NCI-H1436 treated with DMSO at 0.1 percent for 48 hours (cell line): ENCODE measurements at regions not wholly inside any gene's neighbourhood (a gene's known extent, or its start where the extent isn't known, plus 50 kb on each side); places are given as distances from the start of the nearest gene placed in this dataset.
"Not testable (repeated sequence)": the region's sequence is repeated elsewhere in the genome, so short reads cannot be mapped to it uniquely, and the experiment has no call there.

Source experiments
- DNase-seq: peaks from one replicate; lab custom pipeline; 2025; lab: John Stamatoyannopoulos, UW

DNA sequence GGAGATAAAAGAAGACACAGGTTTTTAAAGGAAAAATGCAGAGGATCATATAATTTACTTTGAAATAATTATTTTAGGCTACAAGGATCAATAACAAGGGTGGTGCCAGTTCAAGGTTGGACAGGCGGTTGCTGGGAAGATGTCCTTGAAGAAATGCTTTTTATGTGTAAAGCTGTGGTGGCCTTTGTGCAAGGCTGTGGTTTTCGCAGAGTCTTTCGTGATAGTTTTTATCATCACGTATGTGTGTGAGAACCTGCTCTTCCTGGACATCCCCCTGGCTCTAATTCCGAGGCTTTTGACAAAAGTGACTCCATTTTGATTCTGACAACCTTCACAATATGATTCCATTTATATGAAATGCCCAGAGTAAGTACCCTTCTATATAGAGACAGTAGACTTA lies 85.8 kb upstream of the COG2 start:
- DNase-seq: no peak

- no peak for DNase-seq
Measured at GRCh38 chr1:230555814-230556213, 86.5 kb upstream of the COG2 start.

DNA sequence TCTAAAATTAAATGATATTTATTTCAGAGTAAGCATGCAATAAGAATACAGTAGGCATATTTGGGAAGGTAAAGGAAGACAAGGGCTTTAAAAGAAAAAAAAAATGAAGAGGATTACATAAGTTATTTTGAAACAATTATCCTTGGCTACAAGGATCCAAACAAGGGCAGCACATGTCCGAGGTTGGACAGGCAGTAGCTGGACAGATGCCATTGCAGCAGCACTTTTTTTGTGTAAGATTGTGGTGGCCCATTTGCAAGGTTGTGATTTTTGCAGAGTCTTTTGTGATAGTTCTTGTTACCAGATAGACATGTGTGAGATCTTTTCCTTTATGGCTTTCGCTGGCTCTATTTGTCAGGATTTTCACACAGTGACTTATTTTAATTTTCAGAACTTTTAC lies 89.4 kb upstream of the COG2 start:
- DNase-seq: no peak

DNA sequence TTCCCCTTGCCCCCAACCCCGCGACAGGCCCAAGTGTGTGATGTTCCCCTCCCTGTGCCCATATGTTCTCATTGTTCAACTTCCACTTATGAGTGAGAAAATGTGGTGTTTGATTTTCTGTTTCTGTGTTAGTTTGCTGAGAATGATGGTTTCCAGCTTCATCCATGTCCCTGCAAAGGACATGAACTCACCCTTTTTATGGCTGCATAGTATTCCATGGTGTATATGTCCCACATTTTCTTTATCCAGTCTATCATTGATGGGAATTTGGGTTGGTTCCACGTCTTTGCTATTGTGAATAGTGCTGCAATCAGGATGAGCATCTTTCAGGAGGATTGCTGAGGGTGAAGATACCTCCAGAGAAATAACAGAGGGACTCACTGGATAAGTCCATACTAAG lies 91.3 kb upstream of the COG2 start:
- not testable (repeated sequence) for DNase-seq

DNA sequence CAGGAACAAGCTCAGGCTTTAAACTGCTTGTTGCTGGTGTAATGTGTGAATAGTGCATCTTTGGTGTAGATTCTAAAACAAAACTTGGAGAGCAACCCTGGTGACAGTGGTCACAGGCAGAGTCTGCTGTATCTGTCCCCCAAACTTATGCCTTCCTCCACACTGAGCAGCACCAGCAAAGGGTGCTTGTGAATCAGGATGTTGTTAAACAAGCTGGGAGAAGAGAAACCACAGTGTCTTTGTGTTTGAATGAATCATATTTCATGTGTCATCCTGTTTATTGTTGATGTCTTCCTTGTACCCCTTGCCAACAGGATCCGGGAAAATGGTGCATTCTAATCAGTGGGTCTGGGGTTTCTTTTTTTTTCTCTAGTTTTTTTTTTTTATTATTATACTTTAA lies 91.9 kb upstream of the COG2 start:
- no peak for DNase-seq

DNA sequence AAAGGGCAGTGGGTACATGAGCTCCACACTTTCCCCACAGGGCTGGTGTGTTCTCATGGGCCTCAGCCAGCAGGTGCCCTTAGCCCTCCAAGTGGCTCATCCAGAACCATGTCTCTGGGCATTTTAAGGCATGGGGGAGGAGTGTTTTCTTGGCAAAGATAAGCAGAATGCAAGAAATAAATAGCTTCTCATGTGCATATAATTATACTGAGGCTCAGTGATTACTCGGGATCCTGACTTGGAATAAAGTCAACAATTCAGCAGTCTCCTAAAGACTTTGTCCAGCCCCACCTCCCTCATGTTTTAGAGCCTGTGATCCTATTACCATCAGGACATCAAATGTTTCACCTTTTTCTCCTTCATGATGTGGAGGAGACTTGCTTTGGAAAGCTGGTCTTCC lies 92.7 kb upstream of the COG2 start:
- no peak for DNase-seq

GRCh38 chr1:230548997-230549396 lies 93.3 kb upstream of the COG2 start:
- DNase-seq: no peak

- no peak for DNase-seq
Measured at GRCh38 chr1:230548357-230548756, 93.9 kb upstream of the COG2 start.

DNA sequence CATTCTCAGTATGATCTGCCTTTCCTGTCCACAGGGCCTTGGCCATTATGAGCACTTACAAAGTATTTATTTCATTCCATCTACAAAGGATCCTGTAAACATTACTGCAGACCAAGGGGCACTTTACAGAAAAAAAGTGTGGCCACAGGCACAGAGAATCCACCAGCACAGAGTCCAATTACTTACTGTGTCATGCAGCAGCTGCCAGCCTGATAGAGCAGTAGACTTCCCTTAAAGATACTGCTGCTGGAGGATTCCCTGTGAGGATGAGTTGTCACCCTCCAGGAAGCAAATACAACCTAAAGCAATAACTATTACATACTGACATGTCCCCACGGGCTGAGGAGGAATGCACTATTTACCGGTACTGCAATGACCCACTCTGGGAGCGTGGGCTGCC lies 97.1 kb upstream of the COG2 start:
- DNase-seq: no peak

DNA sequence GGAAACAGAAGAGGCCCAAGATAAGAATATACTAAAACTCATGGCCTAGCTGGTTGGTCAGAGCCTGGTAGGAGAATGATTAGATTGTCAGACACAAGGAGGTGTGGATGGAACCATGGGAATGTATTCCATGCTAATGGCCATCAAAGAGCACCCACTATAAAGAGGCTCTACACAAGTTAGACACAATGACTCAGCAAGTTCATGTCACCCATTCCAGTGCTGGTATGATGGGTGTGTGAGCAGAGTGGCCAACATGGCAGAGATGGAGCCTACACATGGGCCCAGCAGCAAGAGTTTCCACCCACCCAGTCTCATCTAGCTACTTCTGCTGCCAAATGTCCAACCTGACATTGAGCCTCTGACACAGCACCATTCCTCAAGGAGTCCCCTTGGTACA lies 97.5 kb upstream of the COG2 start:
- no peak for DNase-seq

GRCh38 chr1:230543085-230543484 lies 99.2 kb upstream of the COG2 start:
- DNase-seq: no peak

GRCh38 chr1:230542681-230543080 lies 99.6 kb upstream of the COG2 start:
- DNase-seq: no peak

DNA sequence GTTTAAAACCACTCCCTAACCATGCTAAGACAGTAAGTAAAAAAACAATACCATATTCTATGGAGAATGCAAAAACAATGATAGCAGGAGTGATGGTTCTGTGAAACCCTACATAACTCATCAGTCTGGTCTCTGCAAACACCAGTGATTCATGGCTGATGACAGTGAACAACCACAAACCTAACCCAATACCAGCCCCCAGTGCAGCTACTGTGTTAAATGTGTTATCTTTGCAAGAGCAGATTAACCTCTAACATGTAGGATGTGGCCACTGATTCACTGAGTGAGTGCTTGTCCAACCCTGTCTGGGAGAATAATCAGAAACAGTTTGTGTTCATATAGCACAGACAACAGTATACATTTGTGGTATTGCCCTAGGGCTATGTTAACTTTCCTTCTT lies 100.2 kb upstream of the COG2 start:
- no peak for DNase-seq

DNA sequence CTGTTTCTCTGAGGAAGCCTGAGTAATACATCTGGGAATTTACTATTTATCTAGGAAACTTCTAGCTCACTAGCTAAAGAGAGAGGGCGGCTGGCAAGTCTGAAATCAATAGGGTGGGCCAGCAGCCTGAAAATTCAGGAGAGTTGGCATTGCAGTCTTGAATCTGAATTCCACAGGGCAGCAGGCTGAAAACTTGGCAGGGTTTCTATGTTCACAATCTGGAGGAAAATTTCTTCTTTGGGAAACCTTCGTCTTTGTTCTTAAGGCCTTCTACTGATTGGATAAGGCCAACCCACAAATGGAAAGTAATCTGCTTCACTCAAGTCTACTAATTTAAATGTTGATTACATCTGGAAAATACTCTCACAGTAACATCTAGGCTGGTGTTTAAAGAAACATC lies 101.0 kb upstream of the COG2 start:
- DNase-seq: no peak

DNA sequence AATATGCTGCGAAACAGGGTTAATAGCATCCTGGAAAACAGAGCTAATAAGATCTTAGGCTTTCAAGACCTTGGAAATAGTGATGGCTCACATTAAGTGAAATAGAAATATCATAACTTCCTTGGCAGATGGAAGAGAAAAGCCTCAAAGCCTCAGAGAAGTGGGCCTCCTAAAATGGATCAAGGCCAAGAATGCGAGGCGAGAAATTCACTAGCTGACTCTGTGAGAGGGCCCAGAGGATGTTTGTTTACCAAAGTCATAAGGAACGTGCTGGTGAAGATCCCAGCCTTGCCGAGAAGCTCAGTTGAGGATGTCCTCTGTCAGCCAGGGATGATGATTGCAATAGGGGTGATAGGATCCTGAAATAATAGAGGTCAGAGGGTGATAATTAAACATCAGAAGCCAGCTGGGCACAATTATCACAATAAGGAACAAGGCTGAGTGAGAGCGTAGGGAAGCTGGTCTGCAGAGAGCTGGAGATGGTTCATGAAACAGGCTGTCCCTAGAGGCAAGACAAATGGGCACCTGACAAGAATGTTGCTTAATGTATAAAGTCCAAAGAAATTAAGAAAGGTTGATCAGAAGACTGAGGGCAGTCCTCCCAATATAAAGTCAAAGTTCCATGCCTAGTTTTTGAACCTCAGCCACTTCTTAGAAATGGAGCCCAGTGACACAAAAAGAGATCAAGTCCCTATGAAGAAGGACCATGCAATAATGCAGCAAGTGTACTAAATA lies 101.7 kb upstream of the COG2 start:
- DNase-seq: no peak

- no peak for DNase-seq
Measured at GRCh38 chr1:230537456-230537855, 104.8 kb upstream of the COG2 start.

DNA sequence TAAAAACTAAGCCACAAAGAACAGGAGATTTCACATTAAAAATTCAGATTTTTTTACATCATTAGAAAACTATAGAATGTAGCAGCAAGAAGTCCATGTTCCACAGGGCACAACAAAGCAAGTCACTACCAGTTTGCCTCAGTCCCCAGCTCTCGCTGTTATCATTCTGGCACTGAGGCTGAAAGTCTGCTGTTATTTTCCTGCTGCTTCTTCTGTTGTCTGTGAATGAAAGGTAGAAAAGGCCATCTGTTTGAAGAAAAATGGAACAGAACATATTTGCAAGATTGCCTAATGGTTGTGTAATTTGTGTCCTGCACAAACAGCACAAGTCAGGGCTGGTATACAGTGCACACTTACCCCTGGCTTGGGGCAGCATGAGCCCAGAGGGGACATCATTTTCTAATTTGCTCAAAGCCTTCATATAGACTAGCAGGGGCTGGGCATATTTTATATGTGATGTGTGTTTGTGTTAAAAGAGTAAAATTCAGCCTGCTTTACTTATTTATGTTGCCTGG lies 105.6 kb upstream of the COG2 start:
- no peak for DNase-seq

DNA sequence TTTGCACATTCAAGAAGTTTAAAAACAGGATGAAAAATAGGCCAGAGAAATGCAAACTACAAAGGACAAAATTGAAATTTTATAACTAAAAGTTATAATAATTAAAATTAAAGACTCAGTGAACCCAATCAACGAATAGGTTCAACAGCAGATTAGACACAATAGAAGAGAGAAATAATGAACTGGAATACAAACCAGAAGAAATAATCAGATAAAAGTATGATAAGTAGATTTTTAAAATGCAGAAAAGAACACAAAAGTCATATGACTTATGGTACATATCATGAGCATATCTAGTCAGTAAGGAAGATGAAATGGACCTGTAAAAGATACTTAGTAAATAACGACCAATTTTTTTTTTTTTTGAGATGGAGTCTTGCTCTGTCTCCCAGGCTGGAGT lies 108.1 kb upstream of the COG2 start:
- no peak for DNase-seq

DNA sequence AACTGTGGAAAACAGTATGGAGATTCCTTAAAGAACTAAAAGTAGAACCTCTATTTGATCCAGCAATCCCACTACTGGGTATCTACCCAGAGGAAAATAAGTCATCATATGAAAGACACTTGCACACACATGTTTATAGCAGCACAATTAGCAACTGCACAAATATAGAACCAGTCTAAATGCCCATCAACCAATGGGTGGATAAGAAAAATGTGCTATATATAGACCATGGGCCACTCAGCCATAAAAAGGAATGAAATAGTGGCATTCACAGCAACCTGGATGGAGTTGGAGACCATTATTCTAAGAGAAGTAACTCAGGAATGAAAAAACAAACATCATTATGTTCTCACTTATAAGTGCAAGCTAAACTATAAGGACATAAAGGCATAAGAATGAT lies 105.0 kb upstream of the PGBD5 start:
- DNase-seq: no peak

- DNase-seq: no peak
Measured at GRCh38 chr1:230519246-230519645, 93.1 kb upstream of the PGBD5 start.

DNA sequence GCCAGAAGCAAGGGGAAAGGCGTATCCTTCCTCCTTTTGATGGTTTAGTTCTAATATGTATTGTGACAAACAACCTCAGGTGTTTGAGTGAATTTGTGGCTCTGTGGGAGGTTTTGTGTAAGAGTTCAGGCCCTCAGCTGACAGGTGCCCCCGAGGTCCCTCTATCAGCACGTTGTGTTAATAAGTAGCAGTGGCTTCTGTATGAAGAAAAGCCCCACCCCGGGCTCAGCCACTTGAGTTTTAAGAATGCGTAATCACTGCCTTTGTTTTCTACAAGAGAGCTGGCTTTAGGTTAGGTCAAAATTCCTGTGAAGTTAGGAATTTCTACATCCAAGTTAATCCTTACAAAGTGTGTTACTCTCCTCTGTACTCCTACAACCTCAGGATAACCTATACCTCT lies 92.4 kb upstream of the PGBD5 start:
- DNase-seq: no peak

GRCh38 chr1:230517786-230518185 lies 91.7 kb upstream of the PGBD5 start:
- DNase-seq: peak; percentile 52

DNA sequence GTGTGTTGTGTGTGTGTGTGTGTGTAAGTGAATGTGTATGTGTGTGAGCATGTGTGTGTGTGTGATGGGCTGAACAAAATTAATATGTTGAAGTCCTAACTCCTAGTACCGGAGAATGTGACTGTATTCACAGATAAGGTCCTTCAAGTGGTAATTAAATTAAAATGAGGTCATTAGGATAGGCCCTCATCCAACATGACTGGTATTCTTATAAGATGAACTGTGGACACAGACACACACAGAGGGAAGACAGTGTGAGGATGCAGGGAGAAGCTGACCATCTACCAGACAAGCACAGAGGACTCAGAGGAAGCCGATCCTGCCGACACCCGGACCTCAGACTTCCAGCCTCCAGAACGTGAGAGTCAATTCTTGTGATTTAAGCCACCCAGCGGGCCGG lies 91.2 kb upstream of the PGBD5 start:
- DNase-seq: no peak

DNA sequence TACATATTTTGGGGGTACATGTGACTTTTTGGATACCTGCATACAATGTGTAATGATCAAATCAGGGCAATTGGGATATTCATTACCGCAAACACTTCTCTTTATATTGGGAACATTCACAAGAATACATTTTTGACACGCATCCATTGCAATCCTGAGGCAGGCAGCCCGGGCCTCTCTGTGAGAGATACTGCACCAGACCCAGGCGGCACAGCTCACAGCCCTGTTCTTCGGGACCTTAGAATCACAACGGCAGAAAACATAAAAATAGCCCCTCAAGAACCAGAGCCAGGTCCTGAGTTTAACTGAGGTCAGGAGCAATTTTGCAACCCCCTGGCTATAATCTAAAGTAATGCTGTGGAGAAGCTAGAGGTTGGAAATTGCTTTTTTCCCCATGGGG lies 90.8 kb upstream of the PGBD5 start:
- DNase-seq: no peak
